ENCODE measurements at regions not wholly inside any gene's neighbourhood (a gene's known extent, or its start where the extent isn't known, plus 50 kb on each side); places are given as distances from the start of the nearest gene placed in this dataset.

GRCh38 chr16:72612718-72613117 is 435.2 kb downstream of the ZFHX3 start:
- FAIRE-seq (no peak), DNase-seq (ENCODE audit: insufficient read length, low spot score) (no peak)
- TF ChIP-seq POLR2AphosphoS5 (IDR thresholded peaks at IDR 0.05; ENCODE audit: low read depth, low read length) (no peak), PAX5 (IDR thresholded peaks at IDR 0.05; ENCODE audit: insufficient read depth, low read length, severe bottlenecking) (no peak), POLR2A (IDR thresholded peaks at IDR 0.05; ENCODE audit: low read depth, low read length) (no peak), SPI1 (IDR thresholded peaks at IDR 0.05; ENCODE audit: low read depth, low read length) (no peak), POU2F2 (IDR thresholded peaks at IDR 0.05; ENCODE audit: low read depth, low read length) (no peak), TAF1 (IDR thresholded peaks at IDR 0.05; ENCODE audit: low read depth, low read length) (no peak)

- no peak for DNase-seq (ENCODE audit: insufficient read length, low spot score)
- no peak for TF ChIP-seq POLR2AphosphoS5 (IDR thresholded peaks at IDR 0.05; ENCODE audit: low read depth, low read length)
- no peak for FAIRE-seq
Observed at GRCh38 chr16:72612256-72612655, 435.7 kb downstream of the ZFHX3 start.

- no peak for TF ChIP-seq POLR2A (IDR thresholded peaks at IDR 0.05; ENCODE audit: low read depth, low read length)
- peak; percentile 96 for TF ChIP-seq SPI1 (IDR thresholded peaks at IDR 0.05; ENCODE audit: low read depth, low read length)
Observed at GRCh38 chr16:72609933-72610332, 438.0 kb upstream of the PMFBP1 start.

GRCh38 chr16:72609066-72609465 is 437.1 kb upstream of the PMFBP1 start:
- DNase-seq (ENCODE audit: insufficient read length, low spot score) (no peak), FAIRE-seq (no peak)
- TF ChIP-seq SPI1 (IDR thresholded peaks at IDR 0.05; ENCODE audit: low read depth, low read length) (no peak), POLR2AphosphoS5 (IDR thresholded peaks at IDR 0.05; ENCODE audit: low read depth, low read length) (no peak), TAF1 (IDR thresholded peaks at IDR 0.05; ENCODE audit: low read depth, low read length) (no peak), POLR2A (IDR thresholded peaks at IDR 0.05; ENCODE audit: low read depth, low read length) (no peak), PAX5 (IDR thresholded peaks at IDR 0.05; ENCODE audit: insufficient read depth, low read length, severe bottlenecking) (no peak), POU2F2 (IDR thresholded peaks at IDR 0.05; ENCODE audit: low read depth, low read length) (no peak)

More at GRCh38 chr16:72609933-72610332, 438.0 kb upstream of the PMFBP1 start:
- no peak for DNase-seq (ENCODE audit: insufficient read length, low spot score)
- FAIRE-seq, result no peak

- FAIRE-seq (no peak), DNase-seq (ENCODE audit: insufficient read length, low spot score) (no peak)
- TF ChIP-seq POLR2AphosphoS5 (IDR thresholded peaks at IDR 0.05; ENCODE audit: low read depth, low read length) (no peak), SPI1 (IDR thresholded peaks at IDR 0.05; ENCODE audit: low read depth, low read length) (no peak), POLR2A (IDR thresholded peaks at IDR 0.05; ENCODE audit: low read depth, low read length) (no peak), PAX5 (IDR thresholded peaks at IDR 0.05; ENCODE audit: insufficient read depth, low read length, severe bottlenecking) (no peak), TAF1 (IDR thresholded peaks at IDR 0.05; ENCODE audit: low read depth, low read length) (no peak), POU2F2 (IDR thresholded peaks at IDR 0.05; ENCODE audit: low read depth, low read length) (no peak)
Observed at GRCh38 chr16:72604375-72604774, 432.4 kb upstream of the PMFBP1 start.

- TF ChIP-seq POU2F2 (IDR thresholded peaks at IDR 0.05; ENCODE audit: low read depth, low read length), result no peak
- TF ChIP-seq SPI1 (IDR thresholded peaks at IDR 0.05; ENCODE audit: low read depth, low read length), result peak; percentile 20; the same call in 1 of the 2 replicates
- FAIRE-seq, result no peak
Observed at GRCh38 chr16:72602499-72602898, 430.5 kb upstream of the PMFBP1 start.

GRCh38 chr16:72598696-72599095 is 426.7 kb upstream of the PMFBP1 start:
- DNase-seq (ENCODE audit: insufficient read length, low spot score) (no peak), FAIRE-seq (no peak)
- TF ChIP-seq TAF1 (IDR thresholded peaks at IDR 0.05; ENCODE audit: low read depth, low read length) (no peak), POLR2AphosphoS5 (IDR thresholded peaks at IDR 0.05; ENCODE audit: low read depth, low read length) (no peak), PAX5 (IDR thresholded peaks at IDR 0.05; ENCODE audit: insufficient read depth, low read length, severe bottlenecking) (no peak), POU2F2 (IDR thresholded peaks at IDR 0.05; ENCODE audit: low read depth, low read length) (no peak), POLR2A (IDR thresholded peaks at IDR 0.05; ENCODE audit: low read depth, low read length) (no peak), SPI1 (IDR thresholded peaks at IDR 0.05; ENCODE audit: low read depth, low read length) (no peak)

More at GRCh38 chr16:72602499-72602898, 430.5 kb upstream of the PMFBP1 start:
- no peak for DNase-seq (ENCODE audit: insufficient read length, low spot score)

GRCh38 chr16:72597938-72598337 is 426.0 kb upstream of the PMFBP1 start:
- peak; percentile 48 for FAIRE-seq
- DNase-seq (ENCODE audit: insufficient read length, low spot score), result no peak

GRCh38 chr16:72596373-72596772 is 424.4 kb upstream of the PMFBP1 start:
- FAIRE-seq (no peak), DNase-seq (ENCODE audit: insufficient read length, low spot score) (no peak)
- TF ChIP-seq POLR2A (IDR thresholded peaks at IDR 0.05; ENCODE audit: low read depth, low read length), result no peak
- no peak for TF ChIP-seq POU2F2 (IDR thresholded peaks at IDR 0.05; ENCODE audit: low read depth, low read length)
- TF ChIP-seq SPI1 (IDR thresholded peaks at IDR 0.05; ENCODE audit: low read depth, low read length), result no peak
- no peak for TF ChIP-seq POLR2AphosphoS5 (IDR thresholded peaks at IDR 0.05; ENCODE audit: low read depth, low read length)
- TF ChIP-seq TAF1 (IDR thresholded peaks at IDR 0.05; ENCODE audit: low read depth, low read length), result no peak
- no peak for TF ChIP-seq PAX5 (IDR thresholded peaks at IDR 0.05; ENCODE audit: insufficient read depth, low read length, severe bottlenecking)

More at GRCh38 chr16:72597938-72598337, 426.0 kb upstream of the PMFBP1 start:
- TF ChIP-seq TAF1 (IDR thresholded peaks at IDR 0.05; ENCODE audit: low read depth, low read length) (no peak), POLR2AphosphoS5 (IDR thresholded peaks at IDR 0.05; ENCODE audit: low read depth, low read length) (no peak), SPI1 (IDR thresholded peaks at IDR 0.05; ENCODE audit: low read depth, low read length) (no peak), PAX5 (IDR thresholded peaks at IDR 0.05; ENCODE audit: insufficient read depth, low read length, severe bottlenecking) (no peak), POU2F2 (IDR thresholded peaks at IDR 0.05; ENCODE audit: low read depth, low read length) (no peak), POLR2A (IDR thresholded peaks at IDR 0.05; ENCODE audit: low read depth, low read length) (no peak)

- DNase-seq (ENCODE audit: insufficient read length, low spot score), result no peak
- FAIRE-seq, result peak; percentile 84
Observed at GRCh38 chr16:72590151-72590937, 418.4 kb upstream of the PMFBP1 start.

More at GRCh38 chr16:72590151-72590937, 418.4 kb upstream of the PMFBP1 start:
- TF ChIP-seq POU2F2 (IDR thresholded peaks at IDR 0.05; ENCODE audit: low read depth, low read length) (peak; percentile 69), POLR2AphosphoS5 (IDR thresholded peaks at IDR 0.05; ENCODE audit: low read depth, low read length) (no peak)

All from GM12891 (cell line).